Kidney epithelial cell (primary cell): ENCODE measurements at regions not wholly inside any gene's neighbourhood (a gene's known extent, or its start where the extent isn't known, plus 50 kb on each side); places are given as distances from the start of the nearest gene placed in this dataset.

ENCODE experiments used
- DNase-seq: peaks from one replicate; pipeline ENCODE4 v3.0.0-alpha.2; 2010; ENCODE audit warnings: low read depth
- H3K27me3 ChIP-seq: 2 replicates; pipeline ENCODE4 v1.6.0; 2011; ENCODE audit warnings: low read length; ENCODE audit not compliant: control insufficient read depth, insufficient read depth
- H3K36me3 ChIP-seq: 2 replicates; pipeline ENCODE4 v1.5.1; 2011; ENCODE audit warnings: low read length; ENCODE audit not compliant: control insufficient read depth, insufficient read depth
- H3K4me3 ChIP-seq: 2 replicates; pipeline ENCODE4 v1.5.1; 2011; ENCODE audit warnings: low read depth, mild to moderate bottlenecking, control low read depth, low read length
- TF ChIP-seq, protein P1 (sequence below): IDR thresholded peaks from 2 replicates; pipeline ENCODE4 v1.5.1; 2011; ENCODE audit warnings: mild to moderate bottlenecking, moderate library complexity, low read length, control low read depth, inconsistent platforms; ENCODE audit not compliant: insufficient read depth, poor library complexity, severe bottlenecking

DNA sequence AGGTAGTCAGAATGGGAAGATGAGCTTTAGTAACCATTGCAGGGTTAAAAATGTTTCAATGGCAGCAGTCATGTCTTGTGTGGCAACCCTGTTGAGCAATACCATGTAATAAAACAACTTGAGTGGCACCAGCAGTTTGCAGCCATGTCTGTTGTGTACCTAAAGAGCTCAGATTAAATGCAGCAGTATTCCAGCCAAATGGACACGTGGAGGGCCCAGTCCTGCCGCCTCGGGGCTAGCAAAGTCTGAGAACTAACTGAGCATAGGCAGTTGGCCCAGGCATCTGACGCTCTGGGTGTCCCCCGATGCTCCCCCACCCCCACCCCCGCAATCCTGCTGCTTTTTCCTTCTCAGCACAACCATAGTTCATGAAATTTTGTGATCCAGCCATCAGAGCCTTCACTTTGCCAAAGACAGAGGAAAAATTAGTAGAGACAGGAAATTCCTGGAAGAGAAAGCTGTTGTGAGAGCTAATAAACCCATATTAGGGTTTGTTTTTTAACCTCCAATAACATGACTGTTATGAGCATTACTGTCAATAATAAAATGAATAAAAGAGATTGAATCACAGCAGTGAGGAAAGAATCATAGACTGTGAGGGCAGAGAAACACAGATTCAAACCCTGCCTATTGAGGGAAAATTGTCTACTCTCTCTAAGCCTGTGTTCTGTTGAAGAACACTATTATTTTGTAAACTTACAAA, 220.6 kb upstream of the RHOBTB1 start:
- TF ChIP-seq, protein P1, sequence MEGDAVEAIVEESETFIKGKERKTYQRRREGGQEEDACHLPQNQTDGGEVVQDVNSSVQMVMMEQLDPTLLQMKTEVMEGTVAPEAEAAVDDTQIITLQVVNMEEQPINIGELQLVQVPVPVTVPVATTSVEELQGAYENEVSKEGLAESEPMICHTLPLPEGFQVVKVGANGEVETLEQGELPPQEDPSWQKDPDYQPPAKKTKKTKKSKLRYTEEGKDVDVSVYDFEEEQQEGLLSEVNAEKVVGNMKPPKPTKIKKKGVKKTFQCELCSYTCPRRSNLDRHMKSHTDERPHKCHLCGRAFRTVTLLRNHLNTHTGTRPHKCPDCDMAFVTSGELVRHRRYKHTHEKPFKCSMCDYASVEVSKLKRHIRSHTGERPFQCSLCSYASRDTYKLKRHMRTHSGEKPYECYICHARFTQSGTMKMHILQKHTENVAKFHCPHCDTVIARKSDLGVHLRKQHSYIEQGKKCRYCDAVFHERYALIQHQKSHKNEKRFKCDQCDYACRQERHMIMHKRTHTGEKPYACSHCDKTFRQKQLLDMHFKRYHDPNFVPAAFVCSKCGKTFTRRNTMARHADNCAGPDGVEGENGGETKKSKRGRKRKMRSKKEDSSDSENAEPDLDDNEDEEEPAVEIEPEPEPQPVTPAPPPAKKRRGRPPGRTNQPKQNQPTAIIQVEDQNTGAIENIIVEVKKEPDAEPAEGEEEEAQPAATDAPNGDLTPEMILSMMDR: no peak
- Histone ChIP-seq H3K4me3 (no peak overlapping the region), H3K27me3 (no peaks in the 10 kb centered on the region), H3K36me3 (no peaks in the 10 kb centered on the region)
- no peak for DNase-seq

DNA sequence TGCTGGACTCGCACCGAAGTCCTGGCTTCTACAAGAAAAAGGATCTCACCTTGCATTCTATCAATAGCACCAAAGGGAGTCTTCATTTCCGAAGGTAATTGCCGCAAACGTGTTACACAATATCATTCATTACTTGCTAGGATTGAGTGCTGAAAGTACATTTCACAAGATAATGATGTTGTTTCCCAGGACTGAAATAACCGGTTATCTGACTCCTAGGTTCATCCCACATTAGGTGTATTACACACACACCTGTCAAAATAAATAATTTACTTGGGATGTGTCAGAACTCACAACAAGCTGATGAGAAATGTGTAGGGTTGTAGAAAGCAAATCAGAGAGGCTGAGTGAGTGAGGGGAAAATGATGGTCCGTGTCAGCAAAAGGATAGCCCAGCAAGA, 219.4 kb upstream of the RHOBTB1 start:
- TF ChIP-seq, protein P1: no peak
- H3K36me3 ChIP-seq: no peaks in the 10 kb centered on the region
- H3K27me3 ChIP-seq: no peaks in the 10 kb centered on the region
- DNase-seq: no peak
- H3K4me3 ChIP-seq: no peak overlapping the region

DNA sequence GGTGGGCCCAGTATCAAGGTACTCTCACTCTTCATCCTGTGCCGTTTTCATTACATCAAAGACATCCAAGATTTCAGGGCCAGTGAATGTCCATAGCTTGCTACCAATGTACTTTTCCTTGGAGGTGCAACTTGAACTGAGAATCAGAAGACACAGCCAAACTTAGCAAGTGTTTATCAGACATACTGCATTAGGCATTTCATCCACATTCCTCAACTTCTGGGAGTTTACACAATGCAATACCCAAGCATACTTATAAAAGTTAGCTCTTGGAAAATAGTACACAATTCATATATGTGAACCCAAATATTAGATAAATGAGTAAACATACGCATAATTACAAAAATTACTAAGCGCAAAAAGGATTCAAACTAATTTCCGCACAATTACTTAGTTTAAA, 216.3 kb upstream of the RHOBTB1 start:
- Histone ChIP-seq H3K36me3 (no peaks in the 10 kb centered on the region), H3K4me3 (no peak overlapping the region), H3K27me3 (no peaks in the 10 kb centered on the region)
- TF ChIP-seq, protein P1: no peak
- DNase-seq: no peak

DNA sequence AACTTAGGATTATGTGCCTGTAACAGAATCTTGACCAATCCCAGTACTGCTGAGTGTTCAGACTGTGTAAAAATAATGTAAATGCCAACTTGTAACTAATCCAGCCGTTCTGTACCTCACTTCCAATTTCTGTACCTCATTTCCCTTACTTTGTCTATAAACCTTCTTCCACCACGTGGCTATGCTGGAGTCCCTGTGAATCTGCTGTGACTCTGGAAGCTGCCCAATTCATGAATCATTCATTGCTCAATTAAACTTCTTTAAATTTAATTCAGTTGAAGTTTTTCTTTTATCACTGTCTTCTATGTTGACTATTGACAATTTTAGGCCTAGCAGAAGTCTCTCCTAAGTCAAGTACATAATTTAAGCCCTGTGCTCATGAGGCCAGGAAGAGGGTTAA, 215.3 kb upstream of the RHOBTB1 start:
- no peak for DNase-seq
- Histone ChIP-seq H3K36me3 (no peaks in the 10 kb centered on the region), H3K4me3 (no peak overlapping the region), H3K27me3 (no peaks in the 10 kb centered on the region)
- TF ChIP-seq, protein P1: no peak

DNA sequence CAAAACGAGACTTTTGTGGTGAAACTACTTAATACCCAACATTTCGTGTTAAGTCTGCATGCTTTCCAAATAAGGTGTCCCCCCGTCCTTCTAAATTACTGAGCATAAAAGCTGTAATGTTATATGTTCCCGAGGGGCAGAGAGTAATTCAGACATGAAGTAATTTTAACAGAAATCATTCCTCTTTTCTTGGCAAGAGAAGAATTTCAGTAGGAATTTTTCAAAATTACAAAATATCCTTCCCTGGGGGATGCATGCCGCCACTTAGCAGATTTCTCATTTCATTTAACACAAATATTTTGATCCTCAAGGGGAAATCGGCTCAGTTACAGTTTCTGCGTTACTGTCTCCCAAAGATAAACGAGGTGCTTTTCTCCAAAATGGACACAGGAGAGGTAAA, 213.2 kb upstream of the RHOBTB1 start:
- Histone ChIP-seq H3K4me3 (no peak overlapping the region), H3K27me3 (no peaks in the 10 kb centered on the region), H3K36me3 (no peaks in the 10 kb centered on the region)
- TF ChIP-seq, protein P1: no peak
- no peak for DNase-seq

DNA sequence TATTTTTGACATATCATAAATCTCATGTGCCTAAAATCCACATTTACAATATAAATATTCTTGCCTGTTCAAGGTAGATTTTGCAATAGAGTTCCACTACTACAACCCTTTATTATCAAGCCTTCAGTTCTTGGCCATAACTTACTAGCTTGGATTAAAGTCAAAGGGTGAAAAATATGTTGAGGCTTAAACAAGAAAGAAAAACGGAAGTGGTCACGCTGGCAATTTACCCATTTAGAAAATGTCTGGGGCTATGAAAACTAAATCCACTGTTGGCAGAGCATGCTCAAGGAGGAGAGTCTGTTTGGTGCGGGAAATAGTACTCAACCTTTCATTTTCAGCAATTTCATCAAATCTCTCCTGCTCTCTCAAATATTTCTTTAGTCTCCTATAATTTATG, 209.8 kb upstream of the RHOBTB1 start:
- TF ChIP-seq, protein P1: no peak
- no peak overlapping the region for H3K4me3 ChIP-seq
- H3K27me3 ChIP-seq: no peaks in the 10 kb centered on the region
- H3K36me3 ChIP-seq: no peaks in the 10 kb centered on the region
- no peak for DNase-seq
